Fibroblast of peridontal ligament (primary cell): ENCODE measurements at regions not wholly inside any gene's neighbourhood (a gene's known extent, or its start where the extent isn't known, plus 50 kb on each side); places are given as distances from the start of the nearest gene placed in this dataset.
"Not testable (repeated sequence)": the region's sequence is repeated elsewhere in the genome, so short reads cannot be mapped to it uniquely, and the experiment has no call there.

Experiments
- DNase-seq: peaks from one replicate; pipeline ENCODE4 v3.0.0-alpha.2; 2010; ENCODE audit errors: extremely low read depth

DNA sequence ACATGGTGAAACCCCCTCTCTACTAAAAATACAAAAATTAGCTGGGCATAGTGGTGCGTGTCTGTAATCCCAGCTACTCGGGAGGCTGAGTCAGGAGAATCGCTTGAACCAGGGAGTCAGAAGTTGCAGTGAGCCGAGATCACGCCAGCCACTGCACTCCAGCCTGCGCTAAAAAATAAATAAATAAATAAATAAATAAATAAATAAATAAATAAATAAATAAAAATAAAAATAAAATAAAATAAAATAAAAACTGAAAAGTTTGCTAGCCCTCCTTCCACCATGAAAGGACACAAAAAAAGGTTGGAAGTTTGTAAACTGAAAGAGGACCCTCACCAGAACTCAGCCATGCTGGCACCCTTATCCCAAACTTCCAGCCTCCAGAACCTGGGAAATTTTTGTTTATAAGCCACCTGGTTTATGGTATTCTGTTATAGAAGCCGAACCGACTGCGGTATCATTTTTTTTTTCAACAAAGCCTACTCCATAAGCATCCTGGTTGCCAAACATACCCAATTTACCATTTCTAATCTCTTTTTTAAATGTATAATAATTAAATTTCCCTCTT, 448.2 kb downstream of the SEMA3D start:
- DNase-seq: no peak

DNA sequence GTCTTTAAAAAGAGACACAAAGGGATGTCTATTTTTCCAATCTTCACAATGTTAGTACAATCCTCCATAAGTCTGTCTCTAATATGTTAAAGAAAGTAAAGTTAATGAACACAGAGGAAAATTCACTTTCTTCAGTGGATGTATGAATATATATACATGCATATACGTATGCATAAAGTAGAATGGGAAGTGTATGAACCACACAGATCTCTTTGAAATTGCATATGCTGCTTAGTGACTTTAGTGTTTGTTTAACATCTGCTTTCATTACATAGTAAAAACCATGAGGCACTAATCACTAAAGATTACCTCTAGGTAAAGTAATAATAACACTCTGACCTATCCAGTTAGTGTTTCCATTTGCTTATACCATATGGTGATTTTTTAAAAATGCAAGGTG, 451.2 kb downstream of the SEMA3D start:
- no peak for DNase-seq

DNA sequence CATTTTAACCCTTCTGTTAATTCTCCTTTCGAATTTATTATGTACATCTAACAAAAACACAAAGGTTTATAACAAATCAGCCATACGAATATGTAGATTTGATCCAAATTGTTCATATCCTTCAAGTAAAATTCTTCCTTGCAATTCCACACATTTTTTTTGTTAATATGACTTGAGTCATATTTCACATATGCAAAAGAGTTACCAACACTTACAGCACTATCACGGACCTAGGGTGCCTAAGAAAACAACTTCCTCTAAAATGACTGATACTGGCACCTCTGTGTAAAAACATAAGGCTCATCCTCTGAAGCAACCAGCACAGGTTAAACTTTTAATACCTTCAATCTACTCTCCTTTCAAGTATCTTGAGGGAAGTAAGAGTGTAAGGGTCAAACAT, 451.8 kb downstream of the SEMA3D start:
- DNase-seq: peak; percentile 31

DNA sequence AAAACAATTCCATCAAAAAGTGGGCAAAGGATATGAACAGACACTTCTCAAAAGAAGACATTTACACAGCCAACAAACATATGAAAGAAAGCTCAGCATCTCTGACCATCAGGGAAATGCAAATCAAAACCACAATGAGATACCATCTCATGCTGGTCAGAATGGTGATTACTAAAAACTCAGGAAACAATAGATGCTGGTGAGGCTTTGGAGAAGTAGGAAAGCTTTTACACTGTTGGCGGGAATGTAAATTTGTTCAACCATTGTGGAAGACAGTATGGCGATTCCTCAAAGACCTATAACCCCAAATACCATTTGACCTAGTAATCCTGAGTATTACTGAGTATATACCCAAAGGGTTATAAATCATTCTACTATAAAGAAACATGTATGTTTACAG, 452.9 kb downstream of the SEMA3D start:
- not testable (repeated sequence) for DNase-seq

DNA sequence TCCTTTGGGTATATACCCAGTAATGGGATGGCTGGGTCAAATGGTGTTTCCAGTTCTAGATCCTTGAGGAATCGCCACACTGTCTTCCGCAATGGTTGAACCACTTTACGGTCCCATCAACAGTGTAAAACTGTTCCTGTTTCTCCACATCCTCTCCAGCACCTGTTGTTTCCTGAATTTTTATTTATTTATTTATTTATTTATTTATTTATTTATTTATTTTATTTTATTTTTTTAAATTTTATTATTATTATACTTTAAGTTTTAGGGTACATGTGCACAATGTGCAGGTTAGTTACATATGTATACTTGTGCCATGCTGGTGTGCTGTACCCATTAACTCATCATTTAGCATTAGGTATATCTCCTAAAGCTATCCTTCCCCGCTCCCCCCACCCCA, 456.0 kb downstream of the SEMA3D start:
- not testable (repeated sequence) for DNase-seq

DNA sequence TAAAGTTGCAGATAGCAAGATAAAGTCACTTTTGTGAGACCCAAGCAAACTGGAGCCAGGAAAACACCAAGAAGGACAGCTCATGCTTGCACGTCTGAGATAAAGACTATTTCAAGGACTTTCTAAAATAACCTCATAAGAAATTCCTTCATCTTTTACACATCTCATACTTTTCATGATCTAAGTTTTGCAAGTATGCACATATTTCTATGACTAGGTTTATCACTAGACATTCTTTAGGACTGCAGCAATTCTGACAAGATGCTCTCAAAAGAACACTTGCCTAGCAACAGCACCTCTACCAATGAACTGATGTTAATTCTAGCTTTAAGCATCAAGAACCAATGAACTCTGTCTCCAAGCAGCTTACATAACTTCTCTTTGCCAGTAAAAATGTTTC, 457.6 kb downstream of the SEMA3D start:
- peak; percentile 37 for DNase-seq

DNA sequence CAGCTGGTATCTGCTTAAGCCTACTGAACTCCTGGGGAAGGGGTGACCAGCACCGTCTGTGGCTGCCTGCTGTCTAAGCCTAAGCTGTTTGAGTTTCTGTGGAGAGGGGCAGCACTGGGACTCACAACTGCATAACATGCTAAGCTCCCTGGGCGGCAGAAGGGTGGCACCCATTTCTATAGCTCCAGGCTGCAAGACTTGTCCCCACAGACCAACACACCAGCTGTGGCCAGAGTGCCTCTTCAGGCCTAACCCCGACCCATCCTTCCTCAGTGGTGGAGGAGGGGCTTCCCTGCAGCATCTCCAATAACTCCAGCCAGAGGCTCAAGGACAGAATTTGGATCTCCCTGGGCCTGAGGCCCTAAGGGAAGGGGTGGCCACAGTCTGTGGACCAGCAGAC, 464.1 kb downstream of the SEMA3D start:
- DNase-seq: no peak

DNA sequence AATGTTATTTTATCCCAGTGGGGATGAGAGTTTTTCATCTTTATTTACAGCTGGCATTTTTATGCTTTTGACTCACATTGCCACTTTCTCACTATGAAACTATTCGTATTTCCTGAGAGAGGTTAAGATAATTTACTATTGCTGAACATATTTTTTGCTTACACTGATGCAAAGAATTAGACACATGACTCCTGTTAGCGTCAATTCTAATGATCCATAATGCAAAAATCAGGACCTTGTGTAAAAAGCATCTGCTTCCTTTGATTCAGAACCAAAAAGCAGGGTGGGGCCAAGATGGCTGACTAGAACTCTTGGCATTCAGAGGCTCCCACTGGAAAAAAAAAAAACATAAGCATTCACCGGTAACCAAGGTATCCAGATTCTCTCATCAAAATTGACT, 464.8 kb downstream of the SEMA3D start:
- no peak for DNase-seq

DNA sequence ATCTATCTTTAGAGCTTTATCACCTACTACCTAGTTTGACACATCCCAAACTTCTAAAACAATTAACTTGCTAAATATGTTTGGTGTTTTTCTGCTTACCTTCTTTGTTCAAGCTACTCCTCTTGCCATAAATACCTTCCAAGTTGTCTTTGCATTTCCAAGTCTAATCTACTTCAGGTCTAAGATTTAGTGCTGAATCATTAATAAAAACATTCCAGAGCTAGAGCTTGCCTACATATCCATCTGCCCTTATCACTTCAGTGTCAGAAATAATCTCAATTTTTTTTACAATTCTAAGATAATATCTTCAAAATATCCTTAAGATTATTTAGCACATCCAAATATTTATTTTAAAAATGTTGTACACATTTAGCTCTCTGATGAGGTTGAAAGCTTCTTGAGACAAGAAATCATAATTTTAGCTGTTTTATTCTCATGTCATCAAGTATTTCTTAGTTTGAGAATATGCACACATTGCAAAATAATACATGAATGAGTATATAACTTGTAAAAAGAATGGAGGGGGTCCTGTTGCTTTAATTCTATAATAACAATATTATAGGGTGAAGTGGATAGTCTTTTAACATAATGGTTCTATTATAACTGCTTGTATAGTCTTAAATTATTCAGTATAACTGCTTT, 466.3 kb downstream of the SEMA3D start:
- no peak for DNase-seq

DNA sequence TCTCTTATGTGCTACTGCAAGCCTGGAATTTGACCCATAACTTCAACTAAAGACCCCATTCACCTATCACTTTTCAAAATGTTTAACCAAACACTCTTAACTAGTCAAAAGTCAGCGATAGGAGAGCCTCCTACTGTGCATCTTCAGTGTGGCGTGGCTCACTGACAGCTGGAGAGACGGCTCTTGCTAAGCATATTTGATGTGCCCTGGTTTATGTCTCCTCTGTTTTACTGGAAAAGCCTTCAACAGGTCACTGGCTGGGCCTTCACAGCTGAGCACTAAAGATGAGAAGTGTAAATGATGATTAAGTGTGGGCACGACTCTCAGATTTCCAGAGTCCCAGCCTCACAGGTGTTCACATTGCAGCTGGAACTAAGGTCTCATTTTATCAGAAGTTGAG, 472.1 kb downstream of the SEMA3D start:
- no peak for DNase-seq

DNA sequence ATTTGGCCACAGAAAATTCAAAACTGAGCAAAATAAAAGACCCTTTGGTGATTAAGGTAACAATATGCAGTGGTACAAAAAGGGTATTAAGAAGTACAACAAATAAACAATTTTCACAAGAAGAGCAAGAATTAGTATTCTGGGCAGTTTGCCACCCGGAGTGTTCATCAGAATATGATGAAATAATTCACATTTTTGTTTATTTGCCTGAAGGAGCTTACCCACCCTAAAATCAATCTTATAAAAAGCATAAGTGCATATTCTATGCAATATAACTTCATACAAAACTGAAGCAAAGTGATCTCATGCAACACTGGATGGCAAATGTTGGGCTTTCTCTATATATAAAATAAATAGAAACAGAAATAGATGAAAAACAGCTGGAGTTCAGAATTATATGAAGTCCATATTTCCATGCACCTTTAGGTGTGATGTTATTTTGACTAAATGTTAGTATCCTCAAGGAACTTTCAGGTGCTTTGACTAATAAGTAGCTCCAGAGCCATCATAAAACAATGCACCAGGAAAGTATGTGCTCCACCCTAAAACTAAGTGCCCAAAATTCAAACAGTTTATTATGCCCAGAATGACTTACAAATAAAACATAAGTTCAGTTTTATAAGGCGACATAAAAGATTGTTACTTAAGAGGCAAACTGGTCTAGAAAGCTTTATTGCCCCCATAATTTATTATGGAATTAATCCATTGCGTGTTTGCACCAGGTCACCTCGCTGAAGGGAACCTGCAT, 474.3 kb downstream of the SEMA3D start:
- DNase-seq: peak; percentile 21

DNA sequence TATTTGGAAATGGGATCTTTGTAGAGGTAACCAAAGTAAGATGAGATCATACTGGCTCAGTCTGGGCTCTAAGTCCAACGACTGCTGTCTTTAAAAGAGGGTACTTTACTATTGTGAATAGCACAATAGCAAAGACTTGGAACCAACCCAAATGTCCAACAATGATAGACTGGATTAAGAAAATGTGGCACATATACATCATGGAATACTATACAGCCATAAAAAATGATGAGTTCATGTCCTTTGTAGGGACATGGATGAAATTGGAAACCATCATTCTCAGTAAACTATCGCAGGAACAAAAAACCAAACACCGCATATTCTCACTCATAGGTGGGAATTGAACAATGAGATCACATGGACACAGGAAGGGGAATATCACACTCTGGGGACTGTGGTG, 476.3 kb downstream of the SEMA3D start:
- not testable (repeated sequence) for DNase-seq

DNA sequence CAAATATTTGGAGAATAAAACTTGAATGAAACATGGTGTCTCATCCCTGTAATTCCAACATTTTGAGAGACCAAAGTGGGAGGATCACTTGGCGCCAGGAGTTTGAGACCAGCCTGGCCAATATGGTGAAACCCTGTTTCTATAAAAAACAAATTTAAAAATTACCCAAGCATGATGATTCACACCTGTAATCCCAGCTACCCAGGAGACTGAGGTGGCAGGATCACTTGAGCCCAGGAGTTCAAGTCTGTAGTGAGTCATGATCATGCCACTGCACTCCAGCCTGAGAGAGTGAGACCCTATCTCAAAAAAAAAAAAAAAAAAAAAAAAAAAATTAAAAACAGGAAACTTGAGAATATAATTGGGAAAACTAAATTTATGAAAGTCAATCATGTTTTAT, 481.1 kb downstream of the SEMA3D start:
- no peak for DNase-seq

DNA sequence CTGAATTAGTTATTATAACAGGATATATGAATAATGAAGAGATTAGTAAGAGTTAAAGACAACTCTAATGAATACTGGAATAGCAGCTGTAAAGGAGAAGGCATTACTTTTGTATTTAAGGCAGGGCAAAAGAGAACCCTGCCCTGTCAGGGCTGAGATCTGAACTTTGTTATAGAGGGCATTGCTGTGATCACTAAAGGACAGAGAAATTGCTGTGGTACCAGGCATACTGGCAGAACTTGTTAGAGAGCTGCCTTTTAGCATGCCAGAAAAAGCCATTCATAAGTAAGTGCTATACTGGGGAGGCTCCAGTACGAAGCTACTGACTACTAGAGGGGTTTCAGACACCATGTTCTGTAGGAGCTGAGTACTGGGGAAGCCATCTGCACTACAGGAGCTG, 481.8 kb downstream of the SEMA3D start:
- no peak for DNase-seq

DNA sequence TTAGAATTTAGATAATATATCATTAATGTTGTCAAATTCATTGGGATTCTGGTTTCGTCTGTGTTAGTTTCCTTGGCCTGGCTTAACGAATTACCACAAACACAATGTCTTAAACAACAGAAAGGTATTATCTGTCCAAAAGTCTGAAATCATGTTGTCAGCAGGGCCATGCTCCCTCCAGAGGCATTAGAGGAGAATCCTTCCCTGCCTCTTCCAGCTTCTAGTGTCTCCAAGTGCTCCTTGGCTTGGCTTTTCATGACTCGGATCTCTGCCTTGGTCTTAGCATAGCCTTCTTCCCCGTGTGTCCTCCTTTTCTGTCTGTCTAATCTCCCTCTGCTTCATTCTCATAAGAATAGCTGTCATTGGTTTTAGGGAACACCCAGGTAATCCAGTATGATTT, 482.5 kb downstream of the SEMA3D start:
- DNase-seq: no peak

DNA sequence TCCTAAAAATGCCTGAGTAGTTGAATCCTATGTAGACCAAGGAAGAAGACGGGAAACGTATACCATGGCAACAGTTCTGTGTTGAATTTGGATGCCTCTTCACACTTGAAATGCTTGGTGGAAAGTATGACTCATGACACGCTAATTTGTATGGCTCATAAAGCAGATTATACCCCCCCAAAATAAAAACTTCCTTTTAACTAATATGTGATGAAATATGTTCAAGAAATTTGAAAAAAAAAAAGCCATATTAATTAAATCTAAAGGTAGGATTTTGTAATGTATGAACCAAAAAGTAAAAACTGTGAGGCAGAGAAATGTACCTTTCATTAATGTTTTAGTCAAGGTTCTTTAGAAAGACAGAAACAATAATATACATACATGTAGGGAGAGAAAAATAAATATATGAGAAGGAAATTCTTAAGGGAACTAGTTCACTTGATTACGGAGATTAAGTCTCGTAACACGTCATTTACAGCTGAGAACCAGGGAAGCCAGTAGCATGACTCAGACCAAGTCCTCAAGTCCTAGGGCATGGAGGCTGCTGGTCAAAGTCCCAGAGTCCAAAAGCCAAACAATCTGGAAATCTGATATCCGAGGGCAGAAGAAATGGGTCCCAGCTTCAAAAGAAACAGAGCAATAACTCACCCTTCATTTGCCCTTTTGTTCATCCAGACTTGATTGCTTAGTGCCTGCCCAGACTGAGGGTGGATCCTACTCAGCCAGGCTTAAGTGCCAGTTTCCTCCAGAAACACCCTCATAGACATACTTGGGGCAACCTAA, 485.1 kb downstream of the SEMA3D start:
- peak; percentile 92 for DNase-seq

DNA sequence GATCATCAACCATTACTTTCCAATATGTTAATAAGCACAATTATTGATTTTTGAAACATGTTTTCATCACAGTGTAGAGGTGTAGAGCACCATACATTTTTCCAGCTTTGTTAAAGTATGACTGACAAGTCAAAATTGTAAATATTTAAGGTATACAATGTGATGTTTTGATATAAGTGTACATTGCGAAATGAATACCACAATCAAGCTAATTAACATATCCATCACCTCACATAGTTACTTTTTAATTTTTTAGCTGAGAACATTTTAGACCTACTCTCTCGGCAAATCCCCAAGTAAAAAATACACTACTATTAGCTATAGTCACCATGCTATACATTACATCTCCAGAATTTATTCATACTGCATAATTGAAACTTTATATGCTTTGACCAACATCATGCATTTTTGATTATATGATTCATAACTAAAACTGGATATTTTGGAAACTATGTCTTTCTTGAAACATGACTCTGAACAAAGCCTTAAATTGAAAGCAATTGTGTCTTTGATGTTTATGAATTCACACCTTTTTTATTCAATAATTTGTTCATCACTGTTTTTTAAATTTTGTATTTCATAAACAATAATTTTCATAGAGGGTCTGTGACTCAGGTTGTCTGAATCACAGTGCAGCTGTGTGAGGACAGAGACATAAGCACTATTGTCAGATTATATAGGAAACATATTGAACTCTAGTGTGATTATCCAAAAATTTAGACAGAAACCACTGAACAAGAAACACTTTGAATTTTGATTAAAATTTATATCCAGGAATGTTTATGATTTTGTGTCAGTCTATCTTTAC, 486.1 kb downstream of the SEMA3D start:
- DNase-seq: peak; percentile 37

DNA sequence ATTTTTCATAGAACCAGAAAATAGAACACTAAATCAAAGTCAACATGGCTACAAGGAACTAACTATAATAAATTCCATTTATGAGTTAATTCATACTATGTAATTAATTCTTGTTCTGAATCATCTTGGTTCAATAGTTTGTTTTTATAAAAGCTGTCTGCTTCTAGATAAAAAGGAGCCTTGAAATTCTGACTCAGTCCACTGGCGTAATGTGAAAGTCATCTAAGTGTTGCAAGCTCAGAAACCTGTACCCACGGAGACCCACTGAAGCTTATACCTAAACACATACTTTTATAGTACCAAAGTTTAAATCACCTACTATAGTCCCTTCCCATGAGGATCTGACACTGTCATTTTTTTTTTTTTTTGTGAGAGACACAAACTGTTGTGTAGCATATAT, 489.4 kb downstream of the SEMA3D start:
- peak; percentile 86 for DNase-seq

DNA sequence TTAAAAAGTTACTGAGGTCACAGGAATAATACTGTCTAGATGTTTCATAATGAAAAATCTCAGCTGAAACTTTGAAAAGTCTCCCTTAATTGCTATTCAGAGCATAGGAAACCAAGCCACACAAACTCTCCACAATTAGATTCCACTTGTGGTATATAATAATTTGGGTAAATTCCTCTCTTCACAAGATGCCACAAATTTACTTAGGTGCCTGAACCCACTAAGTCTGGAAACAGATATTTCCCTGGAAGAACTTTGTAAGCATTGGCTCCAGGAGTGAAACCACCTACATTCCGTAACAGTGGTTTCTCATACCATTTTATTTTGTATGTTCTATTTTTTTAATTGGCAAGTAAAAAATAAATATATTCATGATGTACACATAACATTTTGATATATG, 493.4 kb downstream of the SEMA3D start:
- no peak for DNase-seq

DNA sequence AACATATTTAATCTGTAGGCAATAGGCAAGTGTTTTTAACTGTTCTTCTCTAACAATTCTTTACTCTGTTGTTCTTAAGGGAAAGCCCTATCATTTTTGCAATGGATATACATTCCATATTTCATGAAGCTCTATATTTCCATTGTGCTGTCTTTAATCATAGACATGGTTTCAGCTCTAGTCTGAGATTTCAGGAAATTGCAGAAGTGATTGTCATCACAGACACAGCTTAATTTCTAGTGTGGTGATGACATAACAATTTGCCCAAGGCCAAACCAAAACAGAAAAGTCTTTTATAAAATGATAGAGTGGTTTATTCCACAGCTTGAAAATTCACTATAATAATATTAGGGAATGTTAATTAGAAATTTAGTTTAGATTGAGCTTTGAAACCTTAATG, 494.1 kb upstream of the SEMA3A start:
- DNase-seq: peak; percentile 67

DNA sequence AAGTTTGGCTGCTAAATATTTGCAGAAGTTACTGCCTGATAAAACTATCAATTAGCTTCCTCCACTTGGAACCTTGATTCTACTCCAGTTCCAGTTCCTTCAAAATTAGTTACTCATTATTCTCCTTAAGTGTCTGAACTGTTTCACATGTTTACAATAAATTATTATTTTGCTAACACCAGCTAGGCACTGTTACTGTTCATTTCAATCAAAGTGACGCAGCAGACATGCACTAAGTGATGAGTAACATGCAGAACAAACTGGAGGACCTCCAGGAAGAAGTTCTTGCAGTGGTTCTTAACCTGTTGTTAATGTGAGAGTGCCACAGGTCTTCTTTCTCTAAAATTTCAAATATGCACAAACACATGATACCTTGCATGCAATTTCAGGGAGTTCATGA, 491.8 kb upstream of the SEMA3A start:
- no peak for DNase-seq
